ENCODE measurements at regions not wholly inside any gene's neighbourhood (a gene's known extent, or its start where the extent isn't known, plus 50 kb on each side); places are given as distances from the start of the nearest gene placed in this dataset.
A peak's percentile ranks its signal among the peaks of the same experiment; 100 is the strongest.

GRCh38 chr17:77467521-77467920, 326.8 kb downstream of the SEC14L1 start:
- no peak for DNase-seq (ENCODE audit: low spot score)
- ATAC-seq = no peak

DNA sequence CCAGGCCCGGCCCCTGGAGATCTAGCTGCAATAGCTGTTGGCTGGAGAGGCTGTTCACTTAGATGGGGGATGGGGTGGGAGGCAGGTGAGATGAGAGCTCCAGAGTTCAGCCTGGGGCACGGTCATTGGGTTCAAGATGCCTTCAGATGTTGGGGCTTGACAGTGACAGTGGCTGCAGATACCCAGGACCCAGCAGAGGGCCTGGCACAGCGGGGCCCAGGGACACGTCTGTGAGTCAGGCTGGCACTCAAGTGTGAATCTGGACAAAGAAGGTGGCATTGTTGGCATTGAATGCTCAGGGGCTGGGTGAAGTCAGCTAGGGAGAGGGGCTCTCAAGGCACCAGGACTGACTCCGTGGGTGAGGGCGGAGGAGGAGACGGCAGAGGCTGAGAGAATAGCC, 328.1 kb downstream of the SEC14L1 start:
- DNase-seq (ENCODE audit: low spot score) (no peak), ATAC-seq (no peak)

- ATAC-seq = no peak
Measured at GRCh38 chr17:77470330-77470786, 329.6 kb downstream of the SEC14L1 start.

DNA sequence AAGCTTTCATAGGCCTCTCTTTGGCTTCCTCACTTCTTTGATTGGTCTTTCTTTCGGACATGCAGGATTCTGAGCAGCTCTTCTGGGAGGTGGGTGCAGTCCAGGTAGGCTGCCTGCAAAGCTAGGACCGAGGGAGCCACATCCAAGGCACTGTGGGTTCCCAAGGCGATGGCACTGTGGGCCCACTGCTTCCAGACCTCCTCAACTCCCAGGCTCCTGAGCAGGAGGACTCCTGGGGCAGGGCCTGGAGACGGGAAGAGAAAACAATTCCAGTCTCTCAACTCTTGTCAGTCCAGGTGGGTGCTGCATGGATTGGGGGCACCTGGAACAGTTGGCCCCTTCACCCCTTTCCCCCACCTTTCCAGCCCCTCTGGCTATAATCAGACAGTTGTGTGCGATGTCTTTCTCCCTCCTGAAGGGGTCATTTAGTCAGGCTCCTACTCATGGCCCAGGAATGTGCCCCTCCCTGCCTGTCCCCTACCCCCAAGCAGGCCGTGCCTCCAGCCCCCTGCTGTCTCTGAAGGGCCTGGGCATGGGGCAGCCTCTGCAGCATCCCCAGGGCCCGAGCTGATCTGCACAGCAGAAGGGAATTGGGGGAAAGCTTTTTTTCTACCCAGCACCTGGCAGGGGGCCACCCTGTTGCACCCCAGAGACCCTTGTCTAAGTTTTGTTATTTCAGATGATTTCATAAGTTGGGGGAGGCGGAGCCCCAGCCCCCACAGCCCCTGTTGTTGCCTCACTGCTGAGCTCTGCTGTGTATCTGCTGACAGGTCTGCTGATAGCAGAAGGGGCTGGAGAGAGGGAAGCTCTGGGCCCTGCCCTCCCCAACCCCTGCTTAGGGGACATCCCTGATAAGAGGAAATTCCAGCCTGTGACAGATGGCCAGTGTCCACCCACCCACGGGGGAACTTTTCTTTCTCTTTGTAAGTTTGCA, 330.3 kb downstream of the SEC14L1 start:
- ATAC-seq (peak; percentile 40), DNase-seq (ENCODE audit: low spot score) (no peak)

More at GRCh38 chr17:77470330-77470786, 329.6 kb downstream of the SEC14L1 start:
- no peak for DNase-seq (ENCODE audit: low spot score)

GRCh38 chr17:77471984-77472461, 331.3 kb downstream of the SEC14L1 start:
- ATAC-seq (peak; percentile 10), DNase-seq (ENCODE audit: low spot score) (no peak)

DNA sequence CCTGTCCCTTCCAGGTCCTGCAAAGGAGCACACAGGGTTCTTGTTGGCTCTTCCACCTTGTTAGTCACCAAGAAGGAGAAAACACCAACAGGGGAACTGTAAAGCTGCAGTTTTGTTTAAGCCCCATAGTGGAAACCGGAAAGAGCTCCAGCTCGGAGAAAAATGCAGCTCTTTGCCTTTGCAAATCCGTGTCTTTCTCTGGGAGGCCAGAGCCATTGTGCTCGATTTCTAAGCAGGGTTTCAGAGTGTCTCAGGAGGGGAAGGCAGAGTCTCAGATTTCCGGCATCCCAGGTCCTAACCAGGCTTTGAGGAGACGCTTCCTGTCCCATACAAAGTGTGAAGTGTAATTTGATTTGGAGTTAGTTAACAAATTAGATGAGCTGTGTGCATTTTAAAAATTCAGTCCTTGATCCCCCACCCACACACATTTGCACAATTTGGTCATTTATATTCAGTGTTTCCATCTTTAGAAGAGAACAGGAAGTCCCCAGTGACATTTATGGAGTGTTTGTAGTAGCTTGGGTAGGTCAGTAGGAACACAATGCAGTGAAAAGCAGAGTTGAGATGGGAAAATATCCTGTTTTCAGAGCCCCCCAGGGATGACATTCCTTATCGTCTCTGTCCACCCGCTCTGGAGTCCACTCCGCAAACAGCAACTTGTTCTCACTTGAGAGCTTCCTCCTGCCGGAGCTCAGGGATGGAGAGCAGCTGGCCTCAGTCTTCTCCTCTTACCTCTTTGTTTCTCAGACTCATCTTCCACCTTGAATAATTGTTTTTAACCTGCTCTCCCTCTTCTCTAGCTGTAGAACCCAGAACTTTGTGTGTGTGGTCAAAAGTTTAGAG, 331.9 kb downstream of the SEC14L1 start:
- DNase-seq (ENCODE audit: low spot score) (no peak), ATAC-seq (no peak)

DNA sequence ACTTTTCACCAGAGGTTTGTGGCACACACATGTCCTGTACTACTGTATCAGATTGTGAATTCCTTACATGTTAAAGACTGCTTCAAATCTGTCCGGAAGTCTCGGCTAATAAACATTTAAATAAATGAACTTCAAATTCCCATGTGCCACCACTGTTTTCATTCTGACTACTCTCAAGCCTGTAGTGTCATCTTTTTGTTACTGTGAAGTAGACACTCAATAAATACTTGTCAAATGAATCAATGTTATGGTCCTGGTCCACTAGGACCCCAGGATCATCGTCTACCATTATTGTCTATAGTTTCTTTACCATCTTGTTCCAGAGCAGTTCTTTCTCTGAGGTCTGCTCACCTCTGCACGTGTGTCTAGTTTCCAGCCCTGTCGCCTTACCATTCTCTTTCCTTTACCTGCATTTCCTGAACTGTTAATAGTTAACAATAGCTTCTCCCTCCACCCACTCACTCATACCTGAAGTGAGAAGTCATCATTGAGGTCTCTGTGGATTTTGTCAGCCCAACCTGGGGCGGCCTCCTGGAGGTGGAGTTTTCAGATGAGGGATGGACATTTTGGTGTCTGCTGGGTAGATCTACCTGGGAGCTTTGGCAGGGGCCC, 333.0 kb downstream of the SEC14L1 start:
- DNase-seq (ENCODE audit: low spot score) (no peak), ATAC-seq (no peak)

GRCh38 chr17:77474292-77474988, 333.7 kb downstream of the SEC14L1 start:
- DNase-seq (ENCODE audit: low spot score) = no peak
- ATAC-seq = no peak

DNA sequence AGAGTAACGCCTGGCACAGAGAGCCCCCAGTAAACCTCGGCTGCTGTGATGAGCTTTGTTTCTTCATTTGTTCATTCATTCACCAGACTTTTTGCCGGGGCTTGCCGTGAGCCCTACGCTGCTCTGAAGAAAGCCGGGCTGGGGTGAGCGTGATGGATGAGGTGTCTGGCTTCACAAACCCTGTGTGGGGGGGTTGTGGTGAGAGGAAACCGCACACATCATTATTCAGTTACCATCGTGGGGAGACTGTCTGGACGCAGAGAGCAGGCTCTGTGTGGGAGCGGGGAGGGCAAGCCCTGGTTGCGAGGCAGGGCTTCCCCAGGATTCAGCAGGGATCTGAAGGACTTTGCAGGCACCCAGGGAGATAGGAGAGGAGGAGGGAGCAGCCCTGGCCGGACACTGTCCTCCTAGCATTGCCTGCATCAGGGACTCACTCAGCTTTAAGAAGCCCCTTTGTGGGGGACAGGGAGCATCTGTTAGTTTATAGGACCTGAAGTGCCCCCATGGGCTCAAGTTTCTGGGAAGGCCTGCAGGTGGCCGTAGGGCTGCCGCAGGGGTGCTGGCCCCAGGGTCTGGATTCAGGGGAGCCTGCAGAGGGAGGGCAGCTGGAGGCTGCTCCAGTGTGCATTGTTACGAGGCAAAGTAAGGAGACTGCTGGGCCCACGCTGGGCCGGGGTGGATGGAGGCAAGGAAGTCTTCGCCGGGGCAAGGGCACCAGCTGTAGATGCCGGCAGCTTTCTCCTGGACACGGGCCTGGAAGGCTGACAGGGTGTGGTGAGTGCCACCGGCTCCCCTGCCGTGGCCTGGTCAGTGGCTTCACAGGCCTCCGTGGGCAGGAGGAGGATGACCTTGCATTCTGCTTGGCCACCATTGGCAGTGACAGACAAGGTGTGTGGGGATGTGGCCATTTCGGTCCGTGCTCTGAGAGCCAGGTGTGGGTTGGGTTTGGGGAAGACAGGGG, 334.5 kb downstream of the SEC14L1 start:
- DNase-seq (ENCODE audit: low spot score) (no peak), ATAC-seq (no peak)

DNA sequence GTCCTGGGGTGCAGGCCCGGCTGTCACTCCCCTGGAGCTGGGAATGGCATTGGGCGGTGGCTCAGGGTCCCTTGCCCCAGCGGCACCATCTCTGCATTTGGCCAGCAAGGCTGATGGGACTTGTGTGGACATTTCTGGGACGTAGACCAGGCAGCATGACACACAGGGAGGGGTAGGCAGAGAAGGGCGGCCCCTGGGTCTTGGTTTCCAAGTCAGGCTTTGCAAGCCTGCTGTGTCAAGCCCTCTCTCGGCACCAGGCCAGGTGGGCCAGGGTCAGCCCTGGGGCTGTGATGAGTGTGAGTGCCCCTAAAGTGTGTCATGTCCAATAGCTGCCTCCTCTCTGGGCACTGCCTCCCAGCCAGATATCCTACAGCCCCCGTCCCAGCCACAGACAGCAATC, 335.2 kb downstream of the SEC14L1 start:
- DNase-seq (ENCODE audit: low spot score) = no peak
- no peak for ATAC-seq

GRCh38 chr17:77476498-77476897, 335.7 kb downstream of the SEC14L1 start:
- no peak for DNase-seq (ENCODE audit: low spot score)
- no peak for ATAC-seq

DNA sequence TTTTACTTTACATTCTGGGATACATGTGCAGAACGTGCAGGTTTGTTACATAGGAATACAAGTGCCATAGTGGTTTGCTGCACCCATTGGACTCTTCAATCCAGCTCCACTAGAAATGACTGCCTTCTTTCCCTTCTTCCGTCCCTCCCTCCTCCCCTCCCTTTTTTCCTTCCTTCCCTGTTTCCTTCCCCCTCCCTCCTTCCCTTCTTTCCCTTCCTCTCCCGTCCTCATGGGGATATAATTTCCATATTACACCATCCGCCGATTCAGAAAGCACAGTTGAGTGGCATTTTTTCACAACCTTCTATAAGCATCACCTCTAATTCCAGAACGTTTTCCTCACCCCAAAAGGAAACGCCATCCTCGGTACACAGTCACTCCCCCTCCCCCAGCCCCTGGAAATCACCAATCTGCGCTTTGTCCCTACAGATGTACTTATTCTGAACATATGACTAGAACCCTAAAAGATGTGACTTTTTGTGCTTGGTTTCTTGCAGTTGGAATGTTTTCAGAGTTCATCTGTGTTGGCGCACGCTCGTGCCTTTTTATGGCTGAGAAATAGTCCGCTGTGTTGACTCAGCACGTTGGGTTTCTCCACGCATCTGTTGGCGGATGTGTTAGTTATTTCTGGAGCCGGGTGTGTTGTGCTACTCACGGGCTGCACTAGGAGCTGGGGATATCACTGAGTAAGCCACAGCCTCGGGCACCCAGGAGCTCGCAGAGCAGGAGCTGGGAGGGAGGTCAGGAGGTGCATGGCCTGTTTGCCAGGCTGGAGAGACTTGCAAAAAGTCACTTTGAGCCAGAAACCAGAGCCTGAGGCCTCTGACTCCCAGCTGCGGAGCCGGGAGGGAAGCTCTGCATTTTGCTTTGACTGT, 336.4 kb downstream of the SEC14L1 start:
- ATAC-seq (peak; percentile 81), DNase-seq (ENCODE audit: low spot score) (peak; percentile 69)

GRCh38 chr17:77478281-77478680, 337.5 kb downstream of the SEC14L1 start:
- DNase-seq (ENCODE audit: low spot score) (no peak), ATAC-seq (no peak)

DNA sequence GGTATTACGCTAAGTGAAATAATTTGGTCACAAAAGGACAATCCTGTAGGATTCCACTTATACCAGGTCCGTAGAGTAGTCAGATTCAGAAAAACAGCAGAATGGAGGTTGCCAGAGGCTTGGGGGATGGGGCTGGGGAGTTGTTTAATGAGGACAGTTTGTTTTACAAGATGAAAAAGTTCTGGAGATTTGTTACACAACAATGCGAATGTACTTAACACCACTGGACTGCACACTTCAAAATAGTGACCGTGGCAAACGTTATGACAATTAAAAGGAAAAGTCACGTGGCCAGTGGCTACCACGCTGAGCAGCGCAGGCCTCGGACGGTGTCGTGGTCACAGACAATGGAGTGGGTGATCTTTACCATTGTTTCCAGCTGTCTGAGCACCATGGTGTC, 338.1 kb downstream of the SEC14L1 start:
- ATAC-seq (no peak), DNase-seq (ENCODE audit: low spot score) (no peak)

- DNase-seq (ENCODE audit: low spot score) (no peak), ATAC-seq (no peak)
Measured at GRCh38 chr17:77479372-77480198, 338.8 kb downstream of the SEC14L1 start.

DNA sequence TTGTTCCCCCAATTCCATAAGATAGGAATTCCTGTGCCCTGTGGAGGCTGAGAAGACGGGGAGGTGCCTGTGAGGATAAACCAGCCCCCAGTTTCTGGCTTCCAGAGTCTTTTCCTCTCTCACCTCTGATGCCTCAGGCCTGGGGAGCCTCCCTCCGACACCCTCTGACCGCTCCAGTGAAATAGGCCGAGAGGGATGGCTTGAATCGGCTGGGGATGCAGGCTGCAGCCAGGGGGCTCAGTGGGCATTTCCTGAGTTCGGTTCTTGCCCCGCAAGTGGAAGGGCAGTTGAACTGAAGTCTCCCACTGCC, 339.4 kb downstream of the SEC14L1 start:
- ATAC-seq (no peak), DNase-seq (ENCODE audit: low spot score) (no peak)

- ATAC-seq = no peak
- DNase-seq (ENCODE audit: low spot score) = no peak
Measured at GRCh38 chr17:77480509-77481215, 339.9 kb downstream of the SEC14L1 start.
